Activated gamma-delta T cell treated with Interleukin-2 at 50 U/mL for 16 hours (primary cell): ENCODE measurements at regions not wholly inside any gene's neighbourhood (a gene's known extent, or its start where the extent isn't known, plus 50 kb on each side); places are given as distances from the start of the nearest gene placed in this dataset.

Experiments used
- DNase-seq: peaks from one replicate; pipeline ENCODE4 v3.0.0-alpha.2; 2020

DNA sequence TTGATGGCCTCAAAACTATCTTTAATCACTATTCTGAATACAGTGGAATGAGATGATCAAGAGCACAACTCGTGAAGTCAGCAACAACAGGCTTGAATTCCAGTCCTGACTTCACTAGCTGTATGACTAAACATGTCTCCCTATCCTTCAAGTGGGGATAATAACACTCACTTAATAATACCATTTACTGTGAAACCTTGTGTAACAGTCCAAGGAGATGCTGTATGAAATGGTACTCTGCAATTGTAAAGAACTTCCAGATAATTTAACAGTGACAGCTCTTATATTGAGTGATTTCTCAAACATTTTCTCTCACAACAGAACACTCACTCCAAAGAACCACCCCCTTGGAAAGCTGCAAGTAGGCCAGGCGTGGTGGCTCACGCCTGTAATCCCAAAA is 823.1 kb downstream of the DIAPH3 start:
- DNase-seq, result no peak

GRCh38 chr13:59342400-59342799 is 821.3 kb downstream of the DIAPH3 start:
- no peak for DNase-seq

- no peak for DNase-seq
Measured at GRCh38 chr13:59343132-59343531, 820.6 kb downstream of the DIAPH3 start.

GRCh38 chr13:59343993-59344822 is 819.5 kb downstream of the DIAPH3 start:
- DNase-seq, result no peak

GRCh38 chr13:59345311-59345710 is 818.4 kb downstream of the DIAPH3 start:
- DNase-seq, result no peak

- DNase-seq, result no peak
Measured at GRCh38 chr13:59346999-59347723, 816.6 kb downstream of the DIAPH3 start.

GRCh38 chr13:59348617-59349016 is 815.1 kb downstream of the DIAPH3 start:
- DNase-seq, result no peak

DNA sequence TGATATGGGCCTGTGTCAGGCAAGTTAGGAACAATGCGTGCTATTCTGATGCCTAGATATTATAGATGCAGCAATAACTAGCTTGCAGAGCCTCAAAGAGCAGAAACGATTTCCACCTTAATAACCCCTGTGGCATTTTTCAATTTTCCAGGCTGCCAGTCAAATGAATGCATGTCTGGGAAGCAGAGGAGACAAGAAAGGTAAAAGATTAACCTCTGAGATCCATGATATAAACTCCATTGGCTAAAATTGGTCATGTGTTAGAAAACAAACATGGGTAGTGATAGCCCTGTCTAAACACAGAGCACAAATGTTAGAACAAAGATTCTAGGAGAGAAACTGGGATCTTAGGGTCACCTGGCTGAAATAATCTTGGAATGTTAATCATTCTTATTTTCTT is 811.1 kb downstream of the DIAPH3 start:
- no peak for DNase-seq

- no peak for DNase-seq
Measured at GRCh38 chr13:59354665-59355369, 808.9 kb downstream of the DIAPH3 start.

DNA sequence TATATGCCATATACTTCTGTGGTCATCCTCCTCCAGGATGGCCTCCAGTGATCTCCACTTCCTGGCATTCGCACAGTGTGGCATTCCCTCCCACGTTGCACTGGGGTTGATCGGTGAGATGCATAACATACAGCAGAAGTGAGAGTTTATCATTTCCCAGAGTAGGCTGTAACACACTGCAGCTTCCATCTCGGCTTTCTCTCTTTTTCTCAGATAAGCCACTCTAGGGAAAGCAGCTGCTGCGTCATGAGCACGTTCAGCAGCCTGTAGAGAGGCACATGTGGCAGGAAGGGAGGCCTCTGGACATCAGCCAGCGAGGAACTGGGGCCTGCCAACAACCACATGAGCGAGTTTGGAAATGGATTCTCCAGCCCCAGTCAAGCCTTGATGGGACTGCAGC is 807.1 kb downstream of the DIAPH3 start:
- DNase-seq, result no peak

DNA sequence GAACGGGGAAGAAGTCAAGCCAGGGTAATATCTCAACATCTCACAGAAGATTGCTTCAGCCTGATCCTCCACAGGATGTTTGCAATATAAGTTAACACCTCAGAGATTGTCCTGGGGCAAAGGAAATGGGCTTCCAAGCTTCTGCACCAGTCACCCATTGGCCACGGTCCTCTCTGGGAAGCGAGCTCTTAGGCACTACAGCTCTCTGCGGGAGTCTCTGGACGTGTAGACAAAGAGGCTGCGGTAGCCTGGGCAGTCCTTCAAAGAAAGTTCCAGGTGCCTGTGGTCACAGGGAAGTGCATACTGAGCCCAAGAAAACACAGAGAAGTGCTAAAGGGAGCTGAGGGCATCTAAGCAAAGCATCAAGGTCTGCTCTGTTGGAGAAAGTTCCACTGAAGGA is 805.7 kb downstream of the DIAPH3 start:
- DNase-seq, result no peak

DNA sequence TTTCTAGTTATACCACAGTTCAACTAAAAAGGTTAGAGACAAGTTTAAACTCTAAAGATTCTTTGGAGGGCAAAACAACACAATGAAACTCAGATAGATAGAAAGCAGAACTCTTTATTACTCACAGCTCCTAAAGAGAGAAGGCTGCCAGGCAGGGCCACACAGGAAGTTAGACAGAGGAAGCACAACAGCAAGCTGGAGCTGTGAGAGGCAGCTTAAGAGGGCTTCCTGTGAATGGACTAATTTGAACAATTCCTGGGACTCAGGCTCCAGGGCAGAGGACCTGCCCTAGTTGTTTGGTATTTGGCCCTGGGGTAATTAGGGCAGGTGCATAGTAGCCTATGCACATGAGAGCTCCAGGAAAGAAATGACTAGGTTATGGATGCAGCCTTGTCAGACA is 803.6 kb downstream of the DIAPH3 start:
- no peak for DNase-seq

DNA sequence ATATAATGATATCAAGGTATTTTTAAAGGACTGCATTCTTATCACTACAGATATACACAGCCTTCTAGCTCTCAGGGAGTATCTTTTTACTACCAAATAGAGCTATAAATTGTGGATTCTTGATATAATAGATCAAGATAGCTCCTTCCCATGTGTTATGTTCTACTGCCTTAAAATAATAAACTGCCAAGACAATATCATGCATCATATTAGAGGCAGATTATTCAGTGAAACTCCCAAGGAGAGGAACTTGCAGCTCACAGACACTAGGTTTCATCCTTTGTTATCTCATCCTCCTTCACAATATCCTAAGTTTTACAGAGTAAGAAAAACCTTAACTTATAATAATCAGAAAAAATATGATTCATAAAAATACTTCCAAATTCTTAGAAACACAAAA is 802.8 kb downstream of the DIAPH3 start:
- no peak for DNase-seq

GRCh38 chr13:59363313-59363712 is 800.4 kb downstream of the DIAPH3 start:
- no peak for DNase-seq

GRCh38 chr13:59363947-59364346 is 799.8 kb downstream of the DIAPH3 start:
- DNase-seq, result no peak

- no peak for DNase-seq
Measured at GRCh38 chr13:59364641-59365085, 799.1 kb downstream of the DIAPH3 start.

GRCh38 chr13:59367467-59367866 is 796.3 kb downstream of the DIAPH3 start:
- no peak for DNase-seq

DNA sequence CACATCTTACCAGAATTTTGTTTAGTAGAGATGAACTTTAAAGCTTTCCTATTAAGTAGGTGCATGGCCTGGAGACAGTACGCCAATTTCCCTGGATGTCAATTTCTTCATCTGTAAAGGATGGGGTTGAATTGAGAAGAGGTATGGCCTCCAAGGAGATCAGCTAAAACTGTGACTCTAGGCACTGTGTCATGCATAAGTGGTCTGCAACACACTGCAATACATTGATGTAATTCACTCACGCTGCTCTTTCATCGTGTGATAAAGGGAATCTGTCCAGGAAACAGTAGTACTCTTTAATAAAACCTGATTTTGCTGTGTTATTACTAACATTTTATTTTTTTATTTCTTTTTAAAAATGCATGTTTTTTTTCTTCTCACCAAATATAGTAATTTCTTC is 795.8 kb downstream of the DIAPH3 start:
- no peak for DNase-seq

GRCh38 chr13:59368693-59369092 is 795.0 kb downstream of the DIAPH3 start:
- no peak for DNase-seq

GRCh38 chr13:59371229-59371628 is 792.5 kb downstream of the DIAPH3 start:
- no peak for DNase-seq

DNA sequence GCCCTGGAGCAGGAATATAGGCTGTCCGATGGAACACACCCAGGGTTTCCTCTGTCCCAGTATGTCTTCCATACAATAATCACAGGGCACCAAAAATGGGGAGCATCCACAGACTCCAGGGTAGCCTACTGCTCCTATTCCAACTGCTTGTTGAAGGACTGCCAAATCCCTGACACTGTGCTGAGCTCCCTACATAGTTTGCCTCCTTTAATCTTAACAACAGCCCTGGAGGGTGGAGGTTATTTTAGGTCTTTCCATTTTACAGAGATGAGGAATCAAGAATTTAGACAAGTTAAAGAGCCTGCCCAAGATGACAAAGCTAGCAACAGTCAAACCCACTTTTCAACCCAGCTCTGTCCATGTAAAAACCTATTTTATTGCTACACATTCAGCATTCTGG is 790.4 kb downstream of the DIAPH3 start:
- DNase-seq, result no peak

DNA sequence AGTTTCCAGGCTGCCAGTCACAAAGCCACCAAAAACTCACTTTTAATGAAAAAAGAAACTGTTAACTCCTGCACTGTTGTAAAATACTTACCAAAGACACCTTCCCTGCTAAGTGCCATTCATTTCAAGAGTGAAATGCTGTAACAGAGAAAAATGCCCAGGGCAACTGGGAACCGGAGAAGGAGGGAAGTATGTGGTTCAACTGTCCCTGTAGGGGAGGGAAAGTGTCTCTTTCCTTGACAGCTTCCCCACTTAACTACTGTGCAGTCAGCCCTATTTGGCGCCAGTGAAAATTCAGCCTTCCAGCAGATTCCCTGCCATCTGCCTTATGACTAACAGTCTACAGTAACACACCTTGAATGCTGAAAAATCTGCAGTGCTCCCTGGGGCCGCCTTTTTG is 789.0 kb downstream of the DIAPH3 start:
- DNase-seq, result no peak

DNA sequence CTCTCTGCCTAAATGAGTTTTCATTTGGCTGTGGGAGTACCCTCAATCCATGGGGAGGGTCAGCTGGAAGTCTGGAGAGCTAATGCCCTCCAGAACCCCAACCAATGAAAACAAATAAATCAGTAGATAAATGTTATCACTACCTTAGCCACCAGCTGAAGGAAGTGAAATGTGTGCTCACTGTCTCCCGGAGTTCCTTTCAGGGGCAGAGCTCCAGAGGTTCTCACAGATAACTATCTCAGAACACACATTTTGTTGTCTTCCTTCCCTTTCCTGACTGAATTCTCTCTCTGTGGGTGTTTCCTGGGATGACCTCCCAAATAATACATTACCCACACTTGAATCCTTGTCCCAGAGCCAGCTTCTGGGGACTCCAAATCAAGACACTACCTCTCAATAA is 779.6 kb downstream of the DIAPH3 start:
- no peak for DNase-seq

- peak; percentile 53 for DNase-seq
Measured at GRCh38 chr13:59391696-59392095, 772.0 kb downstream of the DIAPH3 start.
